K562 (cell line): ENCODE measurements at regions not wholly inside any gene's neighbourhood (a gene's known extent, or its start where the extent isn't known, plus 50 kb on each side); places are given as distances from the start of the nearest gene placed in this dataset.

Source experiments
- ATAC-seq: fragments of 200-7000 bp; cut with Tn5 transposase; 3 replicates; pipeline ENCODE4 v1.9.1; 2020; ENCODE audit warnings: moderate library complexity
- BruUV-seq: library from RNA; stranded (reverse); fragments of 400-500 nt; replicated peaks from 2 replicates; lab custom pipeline; 2021; lab: Mats Ljungman, UMichigan
- CTCF ChIA-PET: fragments of 300-600 bp; formaldehyde crosslinking; extraction: SDS; loops from one replicate; lab custom pipeline; 2021; ENCODE audit warnings: low intra/inter-chr PET ratio; lab: Yijun Ruan, JAX
- POLR2A ChIA-PET: fragments of 300-600, 350-650 bp; sonication (Branson Sonifier 250); formaldehyde crosslinking; extraction: SDS; loops from one replicate; lab custom pipeline; 2021; ENCODE audit warnings: antibody characterized with exemption, inconsistent platforms; lab: Yijun Ruan, JAX
- DNase-seq, 4 experiments: peaks; one replicate each; pipeline versions ENCODE4 v3.0.0 to v3.0.0-alpha.2; 2011 to 2018; ENCODE audit warnings: low spot score in 3 of 4, mixed read lengths in 3 of 4; ENCODE audit errors: extremely low read depth in 1 of 4
- FAIRE-seq: peaks from 2 replicates; lab custom pipeline; 2011; peaks lifted over from hg19 to GRCh38; lab: Jason Lieb, UNC
- H2AFZ ChIP-seq: 2 replicates; pipeline ENCODE4 v1.6.0; 2011; ENCODE audit warnings: low read depth, low read length, control low read depth, inconsistent platforms
- H3K27ac ChIP-seq: fragments of 200-600 bp; 3 replicates; pipeline ENCODE4 v1.8.0; 2011; ENCODE audit warnings: low read depth, mild to moderate bottlenecking, control low read depth, inconsistent platforms, low read length, moderate library complexity, mixed read lengths; ENCODE audit errors: extremely low read depth
- H3K27me3 ChIP-seq, 2 experiments: fragments of 300-600 bp in 1 of 2; 2 replicates in 1 of 2; 3 replicates in 1 of 2; pipeline versions ENCODE4 v1.6.0 to v1.8.0; 2011; ENCODE audit warnings: inconsistent platforms in 2 of 2, low read length in 2 of 2, mild to moderate bottlenecking in 1 of 2, mixed read lengths in 1 of 2, moderate library complexity in 1 of 2; ENCODE audit not compliant: control insufficient read depth in 2 of 2, insufficient read depth in 2 of 2
- H3K36me3 ChIP-seq: fragments of 300-600 bp; 3 replicates; pipeline ENCODE4 v1.8.0; 2011; ENCODE audit warnings: mild to moderate bottlenecking, low read length, inconsistent platforms; ENCODE audit not compliant: control insufficient read depth, insufficient read depth
- H3K4me1 ChIP-seq, 2 experiments: fragments of 200-600 bp in 1 of 2; replicated peaks in 1 of 2; 2 replicates in 1 of 2; 3 replicates in 1 of 2; pipeline versions ENCODE4 v1.5.1 to v1.8.0; 2011; ENCODE audit warnings: inconsistent platforms in 2 of 2, low read length in 2 of 2, mild to moderate bottlenecking in 1 of 2, mixed read lengths in 1 of 2, moderate library complexity in 1 of 2; ENCODE audit not compliant: control insufficient read depth in 2 of 2, insufficient read depth in 2 of 2
- H3K4me2 ChIP-seq: 2 replicates; pipeline ENCODE4 v1.6.1; 2011; ENCODE audit warnings: low read length, control low read depth, inconsistent platforms, mixed read lengths; ENCODE audit not compliant: insufficient read depth
- H3K4me3 ChIP-seq: fragments of 200-600 bp; sonication (generic), shearing (Covaris generic); 2 replicates; pipeline ENCODE4 v1.5.1; 2016; ENCODE audit warnings: control low read depth, inconsistent platforms
- H3K79me2 ChIP-seq: fragments of 200-600 bp; 3 replicates; pipeline ENCODE4 v1.8.0; 2011; ENCODE audit warnings: low read length, inconsistent platforms; ENCODE audit not compliant: control insufficient read depth, insufficient read depth
- H3K9ac ChIP-seq, 2 experiments: 2 replicates each; pipeline versions ENCODE4 v1.6.0 to v1.6.1; 2011; ENCODE audit warnings: low read depth in 2 of 2, low read length in 2 of 2, control low read depth in 1 of 2, inconsistent platforms in 1 of 2, mild to moderate bottlenecking in 1 of 2, mixed read lengths in 1 of 2; ENCODE audit not compliant: insufficient read depth in 1 of 2
- H3K9me1 ChIP-seq: one replicate; pipeline ENCODE4 v1.6.0; 2011; ENCODE audit warnings: inconsistent platforms, mild to moderate bottlenecking, low read length, moderate library complexity; ENCODE audit not compliant: control insufficient read depth, insufficient read depth
- H3K9me3 ChIP-seq: replicated peaks from 2 replicates; pipeline ENCODE4 v1.5.1; 2011; ENCODE audit warnings: low read depth, low read length, inconsistent platforms; ENCODE audit not compliant: control insufficient read depth, insufficient read depth
- H4K20me1 ChIP-seq: replicated peaks from 2 replicates; pipeline ENCODE4 v1.6.1; 2011; ENCODE audit warnings: low read length, inconsistent platforms, mixed read lengths; ENCODE audit not compliant: control insufficient read depth, insufficient read depth
- TARDBP ChIP-seq: fragments of 450-650 bp; IDR thresholded peaks from 2 replicates; pipeline ENCODE4 v1.6.1; 2016
- TCFL5 ChIP-seq: fragments of 250-450 bp; sonication (Bioruptor Pico); conservative IDR thresholded peaks from 2 replicates; pipeline ENCODE4 v1.6.1; 2021; ENCODE audit warnings: mild to moderate bottlenecking, moderate library complexity, matching md5 sums
- TRIM28 ChIP-seq: fragments of 450-650 bp; IDR thresholded peaks from 2 replicates; pipeline ENCODE4 v1.6.1; 2017
- ZBED1 ChIP-seq: IDR thresholded peaks from 2 replicates; pipeline ENCODE4 v1.6.1; 2014
- ZNF316 ChIP-seq: fragments of 450-650 bp; IDR thresholded peaks from 2 replicates; pipeline ENCODE4 v1.6.1; 2016
- ZNF449 ChIP-seq: fragments of 250-450 bp; sonication (Bioruptor Pico); IDR thresholded peaks from 2 replicates; pipeline ENCODE4 v1.8.0; 2022; ENCODE audit warnings: moderate library complexity, mild to moderate bottlenecking, inconsistent platforms
- ZNF766 ChIP-seq: fragments of 200-800 bp; sonication (Bioruptor generic); conservative IDR thresholded peaks from 2 replicates; pipeline ENCODE4 v1.6.1; 2016; ENCODE audit warnings: missing genetic modification characterization, missing compliant biosample characterization
- WGBS: fragments of 100-300 bp; shearing (Covaris generic); methylation state at CpG from one replicate; pipeline ENCODE4 v1.1.6; 2016; ENCODE audit warnings: low coverage, mixed read lengths; ENCODE audit not compliant: insufficient coverage; ENCODE audit errors: missing lambda C conversion rate; 5-methylcytosine and 5-hydroxymethylcytosine counted together
- in situ Hi-C: fragments of 300-500 bp; cut with MboI; formaldehyde crosslinking; loops from 4 replicates; pipeline ENCODE4 v1.15.0; 2018; ENCODE audit warnings: inconsistent platforms, mixed read lengths
- intact Hi-C: fragments of 100-400 bp; cut with micrococcal nuclease; formaldehyde crosslinking; loops from 2 replicates; pipeline ENCODE4 v1.14.2; 2022

DNA sequence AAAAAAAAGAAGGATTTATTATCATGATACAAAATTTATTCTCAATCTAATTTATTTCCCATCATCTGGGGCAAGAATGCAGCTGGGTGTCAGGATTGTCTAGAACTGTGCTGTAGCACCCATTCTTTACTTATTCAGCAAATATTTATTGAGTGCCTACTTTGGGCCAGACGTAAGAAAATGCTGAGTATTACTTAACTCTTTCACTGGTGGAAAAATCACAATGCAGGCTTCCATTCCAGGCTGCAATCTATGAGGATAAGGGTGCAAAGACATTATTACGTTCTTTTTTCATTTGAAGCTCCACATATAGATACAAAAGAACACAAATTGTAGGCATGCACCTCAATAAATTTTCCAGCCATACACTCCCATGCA, 86.0 kb upstream of the CDKN3 start:
- Histone ChIP-seq H3K27me3 (no peaks in the 10 kb centered on the region; a peak in 2 of 5 replicates), H3K4me1 (no peaks in the 10 kb centered on the region), H4K20me1 (no peaks in the 10 kb centered on the region), H3K9ac (no peak overlapping the region), H3K9me3 (no peaks in the 10 kb centered on the region), H2AFZ (no peak overlapping the region), H3K79me2 (no peaks in the 10 kb centered on the region), H3K9me1 (no peaks in the 10 kb centered on the region), H3K36me3 (no peaks in the 10 kb centered on the region), H3K27ac (no peak overlapping the region), H3K4me2 (no peak overlapping the region), H3K4me3 (no peak overlapping the region)
- intact Hi-C loops (no loop called here), in situ Hi-C loops (no loop called here)
- CTCF ChIA-PET: no interaction called here
- ATAC-seq: no peak
- no peak for DNase-seq
- POLR2A ChIA-PET: interaction anchor here (0.6 to 1.6 kb wide), 3 partner anchors 10 to 332 kb away, joined by 3 read pairs; no protein-coding TSS in a partner anchor
- WGBS: 0% methylated on average over 2 of the region's 2 CpGs
- no peak for FAIRE-seq
- 0 out of 2 replicates have a peak, but pooled peaks have one; percentile 10 for TF ChIP-seq ZNF316
- no peak for TF ChIP-seq ZNF449 (CRISPR knock-in tag)
- no peak for TF ChIP-seq TARDBP
- TF ChIP-seq ZBED1: no peak
- no peak for TF ChIP-seq ZNF766 (CRISPR knock-in tag)
- no peak for TF ChIP-seq TCFL5
- no peak for TF ChIP-seq TRIM28
- no TSS peak for BruUV-seq
